ENCODE measurements at regions not wholly inside any gene's neighbourhood (a gene's known extent, or its start where the extent isn't known, plus 50 kb on each side); places are given as distances from the start of the nearest gene placed in this dataset.

DNA sequence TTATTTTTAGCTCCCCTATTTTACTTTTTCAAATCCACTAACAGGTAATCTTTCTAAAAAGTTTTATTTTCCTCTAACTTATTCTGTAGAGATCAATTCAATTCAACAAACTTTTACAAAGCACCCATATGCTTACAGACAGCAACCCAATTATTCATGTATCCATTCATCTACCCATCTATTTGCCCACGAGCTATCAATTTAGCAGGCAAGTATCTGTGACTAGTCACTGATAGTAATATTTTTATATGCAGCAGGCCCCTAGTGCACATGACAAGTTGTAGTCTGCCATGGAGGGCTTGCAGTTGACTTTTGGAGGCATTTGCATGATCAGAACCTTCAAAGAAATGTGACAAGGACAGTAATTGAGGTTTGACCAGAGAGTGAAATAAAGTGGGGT, 753.2 kb upstream of the TENM4 start:
- DNase-seq: no peak
- intact Hi-C loops (cut with DNase I): no loop called here

DNA sequence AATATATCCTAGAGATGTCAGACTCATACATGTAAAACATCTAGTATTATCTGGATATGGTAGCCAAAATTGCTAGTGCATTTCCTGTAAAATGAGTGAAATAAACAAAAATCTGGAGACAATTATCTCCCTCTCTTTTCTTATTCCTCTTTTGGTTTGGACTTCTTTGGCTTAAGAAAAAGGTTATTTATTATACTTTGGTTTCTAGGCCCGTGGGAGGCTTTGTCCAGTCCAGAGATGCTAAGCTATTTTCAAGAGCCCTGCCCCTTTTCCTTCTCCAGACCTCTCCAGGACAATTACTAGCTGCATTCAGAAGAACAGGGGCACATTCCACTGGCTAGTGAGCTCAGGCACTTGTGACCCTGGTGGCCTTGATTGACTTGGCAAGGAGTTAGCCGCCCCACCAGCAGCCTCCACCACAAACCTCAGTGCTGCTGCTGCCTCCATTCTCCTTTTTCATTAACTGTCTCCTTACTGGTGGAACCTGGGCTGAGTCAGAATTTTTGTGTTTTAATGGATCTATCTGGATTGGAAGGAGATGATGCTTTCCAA, 747.3 kb upstream of the TENM4 start:
- intact Hi-C loops (cut with DNase I): no loop called here
- DNase-seq: no peak

DNA sequence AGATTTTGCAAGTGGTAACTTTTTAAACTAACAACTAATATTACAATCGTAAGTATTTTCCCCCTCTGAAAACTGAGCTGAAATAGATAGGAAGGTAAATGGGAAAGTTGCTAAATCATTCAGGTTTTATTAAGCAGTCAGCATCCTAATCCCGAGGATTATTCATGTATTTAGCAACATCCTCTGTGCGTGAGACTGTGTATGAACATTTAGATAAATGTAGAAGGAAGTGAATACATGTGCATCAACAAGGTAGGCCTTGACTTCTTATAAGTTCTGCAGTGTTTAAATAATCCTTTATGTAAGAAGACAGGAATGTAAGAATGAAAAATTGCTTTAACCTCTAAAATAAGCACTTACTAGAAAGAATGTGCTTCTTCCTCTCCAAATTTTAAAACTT, 745.9 kb upstream of the TENM4 start:
- intact Hi-C loops (cut with DNase I): no loop called here
- DNase-seq: no peak

- DNase-seq: no peak
- intact Hi-C loops (cut with DNase I): no loop called here
Measured at GRCh38 chr11:80182901-80183300, 742.1 kb upstream of the TENM4 start.

- no peak for DNase-seq
- intact Hi-C loops (cut with DNase I): no loop called here
Measured at GRCh38 chr11:80173371-80174136, 732.7 kb upstream of the TENM4 start.

- no peak for DNase-seq
- intact Hi-C loops (cut with DNase I): no loop called here
Measured at GRCh38 chr11:80168796-80169195, 728.0 kb upstream of the TENM4 start.

- no peak for DNase-seq
- intact Hi-C loops (cut with DNase I): no loop called here
Measured at GRCh38 chr11:80167766-80168165, 726.9 kb upstream of the TENM4 start.

DNA sequence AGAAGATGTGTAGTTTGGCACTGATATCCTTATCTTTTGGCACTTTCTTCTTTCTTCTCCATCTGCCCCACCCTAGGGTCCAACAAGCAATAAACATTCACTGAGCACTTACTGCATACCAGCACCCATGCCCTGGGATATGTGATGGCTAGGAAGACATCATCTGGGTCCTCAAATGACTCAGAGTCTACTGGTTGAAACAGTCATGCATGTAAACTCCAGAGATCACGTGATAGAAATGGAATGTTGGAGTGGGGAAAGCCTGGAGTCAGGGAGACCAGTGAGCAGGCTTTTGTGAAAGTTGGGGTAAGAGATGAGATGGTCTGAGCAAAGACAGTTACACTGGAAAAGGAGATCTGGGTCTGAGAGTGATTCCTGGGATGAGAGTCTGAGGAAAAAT, 724.9 kb upstream of the TENM4 start:
- intact Hi-C loops (cut with DNase I): no loop called here
- no peak for DNase-seq

DNA sequence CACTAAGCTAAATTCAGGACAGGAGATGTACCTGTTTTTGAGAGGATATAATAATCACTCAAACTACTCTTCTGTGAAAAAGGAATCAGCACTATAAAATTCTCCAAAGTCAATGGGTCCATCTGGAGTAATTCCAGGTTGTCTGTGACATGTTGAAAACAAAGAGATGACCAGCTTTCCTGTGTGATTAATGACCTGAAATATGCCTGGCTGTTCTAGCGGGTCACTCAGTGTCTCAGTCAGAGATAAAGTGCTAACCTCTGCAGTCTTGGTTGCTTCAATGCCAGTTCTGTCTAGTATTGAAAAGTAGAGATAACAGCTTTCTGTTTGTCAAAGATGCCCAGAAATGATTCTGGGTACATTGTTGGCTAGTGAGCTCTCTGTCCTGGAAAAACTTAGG, 722.6 kb upstream of the TENM4 start:
- no peak for DNase-seq
- intact Hi-C loops (cut with DNase I): no loop called here

DNA sequence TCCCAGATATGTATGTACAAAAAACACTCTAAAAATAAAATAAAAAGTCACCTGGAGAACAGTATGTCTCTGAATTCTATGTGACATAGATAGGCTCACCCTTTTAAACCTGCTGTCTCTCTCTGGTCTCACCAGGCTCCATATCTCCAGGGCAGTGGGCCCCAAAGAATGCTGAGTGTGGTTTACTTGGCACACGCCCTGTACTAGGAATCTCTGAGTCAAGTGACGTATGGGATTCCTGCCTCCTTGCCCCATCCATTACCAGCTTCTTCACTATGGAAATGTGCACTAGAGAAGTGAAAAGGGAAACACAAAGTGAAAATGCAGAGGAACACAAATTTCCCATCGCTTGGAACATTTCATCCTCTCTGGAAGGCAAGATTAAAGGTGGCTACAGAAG, 722.2 kb upstream of the TENM4 start:
- no peak for DNase-seq
- intact Hi-C loops (cut with DNase I): no loop called here

DNA sequence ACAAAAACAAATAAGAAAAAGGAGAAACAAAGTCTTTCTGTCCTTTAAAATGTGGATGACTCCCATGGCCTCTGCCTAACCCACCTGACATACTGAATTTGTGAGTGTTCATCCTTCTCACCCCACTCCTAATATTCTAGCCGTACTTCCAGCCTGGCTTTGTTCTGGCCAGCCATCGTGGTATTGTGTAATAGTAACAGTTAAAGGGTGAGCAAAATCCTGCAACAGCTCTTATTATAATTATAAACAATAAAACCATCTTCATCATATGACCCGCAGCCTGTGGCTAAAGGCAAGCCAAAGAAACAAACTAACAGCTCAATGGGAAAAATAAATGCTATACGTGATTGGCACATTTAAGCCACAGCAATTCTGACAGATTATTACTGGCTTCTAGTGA, 721.6 kb upstream of the TENM4 start:
- intact Hi-C loops (cut with DNase I): no loop called here
- no peak for DNase-seq

GRCh38 chr11:80157447-80157846, 716.6 kb upstream of the TENM4 start:
- intact Hi-C loops (cut with DNase I): no loop called here
- no peak for DNase-seq

GRCh38 chr11:80156062-80156461, 715.2 kb upstream of the TENM4 start:
- DNase-seq: no peak
- intact Hi-C loops (cut with DNase I): no loop called here

- no peak for DNase-seq
Measured at GRCh38 chr11:80155412-80156017, 714.7 kb upstream of the TENM4 start.

DNA sequence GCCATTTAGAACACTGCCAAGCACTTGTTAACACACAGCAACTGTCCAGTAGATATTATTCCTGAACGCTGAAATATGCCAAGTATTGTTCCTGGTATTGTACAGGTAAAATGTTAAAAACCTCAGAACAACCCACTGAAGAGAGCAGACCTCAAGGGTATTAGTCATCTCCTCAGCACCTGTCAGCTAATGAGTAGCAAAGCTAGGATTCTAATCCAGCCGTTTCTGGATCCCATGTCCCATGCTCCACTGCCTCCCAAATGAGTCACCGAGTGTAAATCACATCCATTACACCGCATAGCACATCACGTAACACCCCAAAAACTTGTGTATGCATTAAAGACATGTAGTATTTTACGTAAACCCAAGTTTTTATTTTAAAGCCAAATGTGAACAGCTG, 705.4 kb upstream of the TENM4 start:
- intact Hi-C loops (cut with DNase I): no loop called here
- no peak for DNase-seq

More at GRCh38 chr11:80155412-80156017, 714.7 kb upstream of the TENM4 start:
- intact Hi-C loops (cut with DNase I): no loop called here

DNA sequence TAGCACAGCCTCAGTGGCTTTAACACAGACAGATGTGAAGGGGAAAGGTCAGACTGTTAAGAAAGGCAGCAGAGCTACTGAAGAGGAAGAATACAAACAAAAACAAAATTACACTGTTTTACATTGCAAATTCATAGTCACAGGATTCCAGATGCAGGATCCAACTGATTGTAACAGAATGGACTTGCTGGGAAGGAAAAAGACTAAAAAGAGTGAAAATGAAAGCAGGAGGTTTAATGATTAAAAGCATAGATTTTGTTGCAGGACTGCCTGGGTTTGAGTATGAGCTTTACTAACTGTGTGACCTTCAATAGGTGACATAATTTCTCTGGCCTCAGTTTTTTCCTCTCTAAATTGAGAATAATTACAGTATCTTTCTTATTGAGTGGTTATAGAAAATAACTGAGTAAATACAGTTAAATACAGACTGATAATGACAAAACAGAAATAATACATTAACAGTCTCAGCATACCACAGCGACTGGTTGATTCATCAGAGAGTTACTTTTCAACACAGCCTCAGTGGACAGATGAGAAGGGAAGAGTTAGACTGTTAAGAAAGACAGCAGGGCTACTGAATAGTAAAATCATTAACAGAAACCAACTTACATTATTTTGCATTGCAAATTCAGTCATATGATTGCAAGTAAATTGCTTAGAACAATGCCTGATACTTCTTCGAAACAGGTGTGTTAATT, 704.2 kb upstream of the TENM4 start:
- intact Hi-C loops (cut with DNase I): no loop called here
- no peak for DNase-seq

GRCh38 chr11:80136991-80137390, 696.2 kb upstream of the TENM4 start:
- intact Hi-C loops (cut with DNase I): no loop called here
- no peak for DNase-seq

DNA sequence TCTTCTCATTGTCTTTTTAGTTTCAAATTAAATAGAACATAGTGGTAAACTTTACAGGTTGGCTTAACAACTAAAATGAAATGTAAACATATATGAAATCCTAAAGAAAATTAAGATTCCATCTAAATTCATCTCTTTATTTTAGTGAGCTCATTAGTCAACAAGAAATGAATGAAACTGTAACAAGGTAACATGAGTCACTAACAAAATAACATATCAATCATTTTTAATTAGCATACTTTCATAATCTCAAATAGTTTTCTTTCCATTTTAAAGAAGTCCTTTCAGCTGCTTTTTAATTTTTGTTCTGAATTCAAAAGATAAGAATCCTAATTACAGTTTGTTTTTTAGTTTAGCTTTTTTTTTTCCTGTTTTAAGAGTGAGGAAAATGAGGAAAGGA, 688.6 kb upstream of the TENM4 start:
- intact Hi-C loops (cut with DNase I): no loop called here
- DNase-seq: no peak

- DNase-seq: no peak
- intact Hi-C loops (cut with DNase I): no loop called here
Measured at GRCh38 chr11:80122211-80122610, 681.4 kb upstream of the TENM4 start.

DNA sequence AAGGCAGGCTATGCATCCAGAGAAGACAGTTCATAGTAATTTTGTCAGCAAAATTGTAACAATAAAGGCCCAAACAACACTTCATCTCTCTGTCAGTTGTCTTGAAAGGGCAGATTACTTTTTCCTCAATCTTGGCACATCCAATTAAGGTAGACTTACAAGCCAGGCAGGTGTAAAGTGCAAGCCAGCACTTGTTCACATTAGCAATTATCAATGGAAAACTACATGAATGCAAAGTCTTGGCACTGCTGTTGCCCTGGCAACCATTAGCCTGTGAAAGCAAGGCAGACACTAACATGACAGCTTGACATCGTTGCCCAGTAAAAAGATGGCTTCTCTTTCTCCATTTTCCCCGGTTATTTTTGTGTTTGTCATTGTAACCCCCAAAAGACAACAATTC, 677.2 kb upstream of the TENM4 start:
- intact Hi-C loops (cut with DNase I): no loop called here
- no peak for DNase-seq

- DNase-seq: no peak
- intact Hi-C loops (cut with DNase I): no loop called here
Measured at GRCh38 chr11:80116796-80117195, 676.0 kb upstream of the TENM4 start.

GRCh38 chr11:80109652-80110051, 668.8 kb upstream of the TENM4 start:
- intact Hi-C loops (cut with DNase I): no loop called here
- no peak for DNase-seq
